ENCODE measurements at regions not wholly inside any gene's neighbourhood (a gene's known extent, or its start where the extent isn't known, plus 50 kb on each side); places are given as distances from the start of the nearest gene placed in this dataset.

- ATAC-seq (ENCODE audit: low FRiP score in 2 of 2) (no peak), DNase-seq (no peak)
- no peaks in the 10 kb centered on the region for H3K36me3 ChIP-seq
- WGBS, 2 donors, result 87 to 95% methylated on average over 1 of the region's 1 CpG
- no peaks in the 10 kb centered on the region for H3K9me3 ChIP-seq
- TF ChIP-seq POLR2AphosphoS5 (IDR thresholded peaks at IDR 0.05), result no peak
- TF ChIP-seq POLR2A (IDR thresholded peaks at IDR 0.05), result no peak
- no peak for TF ChIP-seq CTCF (IDR thresholded peaks at IDR 0.05)
- no peak for TF ChIP-seq EP300 (IDR thresholded peaks at IDR 0.05)
- no peaks in the 10 kb centered on the region for H3K27me3 ChIP-seq
- H3K4me1 ChIP-seq, result peaks cover 0 to 5% (median under 1%) of the 10 kb centered on the region in 4 donors
- no peak overlapping the region for H3K27ac ChIP-seq
- no peak overlapping the region for H3K4me3 ChIP-seq
Observed at GRCh38 chr4:128548381-128548780, 260.8 kb upstream of the PGRMC2 start.

- H3K27ac ChIP-seq, result no peak overlapping the region
- no peak for DNase-seq
Observed at GRCh38 chr4:128544272-128544671, 256.7 kb upstream of the PGRMC2 start.

GRCh38 chr4:128543696-128544095 is 256.1 kb upstream of the PGRMC2 start:
- DNase-seq (no peak), ATAC-seq (ENCODE audit: low FRiP score in 2 of 2) (no peak)
- WGBS, 2 donors, result 81 to 85% methylated on average over 6 of the region's 6 CpGs
- no peaks in the 10 kb centered on the region for H3K9me3 ChIP-seq
- TF ChIP-seq CTCF (IDR thresholded peaks at IDR 0.05) (no peak), EP300 (IDR thresholded peaks at IDR 0.05) (no peak), POLR2A (IDR thresholded peaks at IDR 0.05) (no peak), POLR2AphosphoS5 (IDR thresholded peaks at IDR 0.05) (no peak)
- H3K4me3 ChIP-seq, result no peak overlapping the region
- H3K27me3 ChIP-seq, result no peaks in the 10 kb centered on the region
- no peaks in the 10 kb centered on the region for H3K36me3 ChIP-seq
- no peaks in the 10 kb centered on the region for H3K4me1 ChIP-seq
- H3K27ac ChIP-seq, result no peak overlapping the region

More at GRCh38 chr4:128544272-128544671, 256.7 kb upstream of the PGRMC2 start:
- WGBS, 2 donors, result 82 to 89% methylated on average over 5 of the region's 5 CpGs
- TF ChIP-seq EP300 (IDR thresholded peaks at IDR 0.05) (no peak), CTCF (IDR thresholded peaks at IDR 0.05) (no peak), POLR2A (IDR thresholded peaks at IDR 0.05) (no peak), POLR2AphosphoS5 (IDR thresholded peaks at IDR 0.05) (no peak)
- no peak for ATAC-seq (ENCODE audit: low FRiP score in 2 of 2)
- no peaks in the 10 kb centered on the region for H3K9me3 ChIP-seq
- H3K4me1 ChIP-seq, result no peaks in the 10 kb centered on the region
- H3K27me3 ChIP-seq, result no peaks in the 10 kb centered on the region
- no peak overlapping the region for H3K4me3 ChIP-seq
- H3K36me3 ChIP-seq, result no peaks in the 10 kb centered on the region

- Histone ChIP-seq H3K27ac (no peak overlapping the region), H3K36me3 (no peaks in the 10 kb centered on the region), H3K4me1 (no peaks in the 10 kb centered on the region), H3K27me3 (no peaks in the 10 kb centered on the region), H3K9me3 (no peaks in the 10 kb centered on the region), H3K4me3 (no peak overlapping the region)
- 92 to 93% methylated on average over 3 of the region's 3 CpGs for WGBS, 2 donors
- ATAC-seq (ENCODE audit: low FRiP score in 2 of 2), result no peak
- no peak for TF ChIP-seq EP300 (IDR thresholded peaks at IDR 0.05)
- TF ChIP-seq CTCF (IDR thresholded peaks at IDR 0.05), result no peak
- TF ChIP-seq POLR2A (IDR thresholded peaks at IDR 0.05), result no peak
- TF ChIP-seq POLR2AphosphoS5 (IDR thresholded peaks at IDR 0.05), result no peak
- no peak for DNase-seq
Observed at GRCh38 chr4:128542047-128542446, 254.4 kb upstream of the PGRMC2 start.

- Histone ChIP-seq H3K4me1 (peaks cover 0 to 6% (median 3%) of the 10 kb centered on the region in 4 donors), H3K27ac (no peak overlapping the region), H3K4me3 (no peak overlapping the region), H3K27me3 (no peaks in the 10 kb centered on the region), H3K36me3 (no peaks in the 10 kb centered on the region), H3K9me3 (no peaks in the 10 kb centered on the region)
- DNase-seq (no peak), ATAC-seq (ENCODE audit: low FRiP score in 2 of 2) (no peak)
- no peak for TF ChIP-seq EP300 (IDR thresholded peaks at IDR 0.05)
- no peak for TF ChIP-seq POLR2AphosphoS5 (IDR thresholded peaks at IDR 0.05)
- no peak for TF ChIP-seq POLR2A (IDR thresholded peaks at IDR 0.05)
- no peak for TF ChIP-seq CTCF (IDR thresholded peaks at IDR 0.05)
- 82% methylated on average over 3 of the region's 3 CpGs for WGBS, 2 donors
Observed at GRCh38 chr4:128540122-128540521, 252.5 kb upstream of the PGRMC2 start.

Measured in upper lobe of left lung (tissue), 6 donors.